GM18507 (cell line): ENCODE measurements at regions not wholly inside any gene's neighbourhood (a gene's known extent, or its start where the extent isn't known, plus 50 kb on each side); places are given as distances from the start of the nearest gene placed in this dataset.
"Not testable (repeated sequence)": the region's sequence is repeated elsewhere in the genome, so short reads cannot be mapped to it uniquely, and the experiment has no call there.

ENCODE experiments used
- DNase-seq: peaks from one replicate; pipeline ENCODE4 v3.0.0; 2011; ENCODE audit warnings: low read depth; ENCODE audit not compliant: insufficient read length; ENCODE audit errors: extremely low spot score
- FAIRE-seq: peaks from 2 replicates; lab custom pipeline; 2011; peaks lifted over from hg19 to GRCh38; lab: Jason Lieb, UNC

GRCh38 chr4:62528874-62529273, 1328.7 kb downstream of the ADGRL3 start:
- no peak for FAIRE-seq
- no peak for DNase-seq

- DNase-seq (no peak), FAIRE-seq (no peak)
These were observed 1326.5 kb downstream of the ADGRL3 start for GRCh38 chr4:62526671-62527070.

GRCh38 chr4:62523256-62523655, 1323.1 kb downstream of the ADGRL3 start:
- DNase-seq (no peak), FAIRE-seq (no peak)

- no peak for DNase-seq
These were observed 1322.1 kb downstream of the ADGRL3 start for GRCh38 chr4:62522273-62522672.

GRCh38 chr4:62517716-62518115, 1317.6 kb downstream of the ADGRL3 start:
- FAIRE-seq (no peak), DNase-seq (no peak)

More at GRCh38 chr4:62522273-62522672, 1322.1 kb downstream of the ADGRL3 start:
- FAIRE-seq, result no peak

- DNase-seq (no peak), FAIRE-seq (no peak)
These were observed 1313.2 kb downstream of the ADGRL3 start for GRCh38 chr4:62513306-62513705.

GRCh38 chr4:62512271-62512670, 1312.1 kb downstream of the ADGRL3 start:
- DNase-seq (no peak), FAIRE-seq (no peak)

- FAIRE-seq (no peak), DNase-seq (no peak)
These were observed 1310.1 kb downstream of the ADGRL3 start for GRCh38 chr4:62510228-62510627.

GRCh38 chr4:62500296-62500695, 1300.2 kb downstream of the ADGRL3 start:
- FAIRE-seq, result no peak
- DNase-seq, result no peak

- FAIRE-seq (no peak), DNase-seq (no peak)
These were observed 1294.9 kb downstream of the ADGRL3 start for GRCh38 chr4:62495032-62495431.

GRCh38 chr4:62491756-62492155, 1291.6 kb downstream of the ADGRL3 start:
- not testable (repeated sequence) for FAIRE-seq, DNase-seq

- FAIRE-seq (no peak), DNase-seq (no peak)
These were observed 1290.5 kb downstream of the ADGRL3 start for GRCh38 chr4:62490635-62491034.

GRCh38 chr4:62487016-62487415, 1286.9 kb downstream of the ADGRL3 start:
- FAIRE-seq, result no peak
- no peak for DNase-seq

- FAIRE-seq (no peak), DNase-seq (no peak)
These were observed 1284.2 kb downstream of the ADGRL3 start for GRCh38 chr4:62484357-62484756.

GRCh38 chr4:62482355-62482754, 1282.2 kb downstream of the ADGRL3 start:
- FAIRE-seq (no peak), DNase-seq (no peak)

GRCh38 chr4:62475596-62475995, 1275.5 kb downstream of the ADGRL3 start:
- no peak for DNase-seq
- no peak for FAIRE-seq

GRCh38 chr4:62474802-62475201, 1274.7 kb downstream of the ADGRL3 start:
- no peak for FAIRE-seq
- DNase-seq, result no peak

GRCh38 chr4:62471021-62471420, 1270.9 kb downstream of the ADGRL3 start:
- FAIRE-seq (no peak), DNase-seq (no peak)

- FAIRE-seq (no peak), DNase-seq (no peak)
These were observed 1270.4 kb downstream of the ADGRL3 start for GRCh38 chr4:62470421-62470983.

- no peak for FAIRE-seq
- no peak for DNase-seq
These were observed 1269.9 kb downstream of the ADGRL3 start for GRCh38 chr4:62470020-62470419.

- FAIRE-seq (no peak), DNase-seq (no peak)
These were observed 1261.8 kb downstream of the ADGRL3 start for GRCh38 chr4:62461961-62462360.

GRCh38 chr4:62460329-62460728, 1260.2 kb downstream of the ADGRL3 start:
- DNase-seq, result no peak
- FAIRE-seq, result no peak
